ENCODE measurements at regions not wholly inside any gene's neighbourhood (a gene's known extent, or its start where the extent isn't known, plus 50 kb on each side); places are given as distances from the start of the nearest gene placed in this dataset.

DNA sequence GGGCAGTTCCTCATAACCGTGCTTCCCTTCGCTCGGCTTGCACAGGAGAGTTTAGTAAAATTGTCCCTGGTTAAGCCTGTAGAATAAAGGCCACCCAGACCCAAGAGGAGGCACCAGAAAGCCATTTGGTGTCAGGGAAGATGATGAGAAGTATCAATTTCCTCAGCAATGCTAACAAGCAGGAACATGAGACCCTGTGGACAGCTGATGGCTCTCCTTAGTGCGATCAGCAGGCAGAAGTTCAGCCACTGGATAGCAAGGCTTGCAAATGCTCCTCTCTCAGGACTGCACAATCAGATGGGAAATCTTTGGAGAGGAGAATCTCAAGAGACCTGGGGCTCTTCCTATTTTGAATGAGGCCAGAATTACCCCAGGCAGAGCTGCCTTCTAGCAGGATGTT lies 261.1 kb upstream of the DYNLRB2 start:
- H2AFZ ChIP-seq (ENCODE audit: low read length), result no peak overlapping the region
- H3F3A ChIP-seq (ENCODE audit: low read depth), result no peaks in the 10 kb centered on the region
- no peaks in the 10 kb centered on the region for H3K36me3 ChIP-seq (ENCODE audit: insufficient read depth, low read length)
- no peaks in the 10 kb centered on the region for H4K20me1 ChIP-seq (ENCODE audit: insufficient read depth, low read length, poor library complexity, severe bottlenecking)
- H3K4me1 ChIP-seq (ENCODE audit: insufficient read depth, low read length, poor library complexity, severe bottlenecking), result peaks cover 16% of the 10 kb centered on the region
- no peaks in the 10 kb centered on the region for H3K79me2 ChIP-seq (ENCODE audit: insufficient read depth, low read length)
- no peak overlapping the region for H3K4me3 ChIP-seq (ENCODE audit: low read length, poor library complexity, severe bottlenecking)
- H3K9me3 ChIP-seq (ENCODE audit: insufficient read depth, low read depth, low read length), result no peaks in the 10 kb centered on the region
- peak overlapping the region; percentile 10 for H3K4me2 ChIP-seq (ENCODE audit: low read depth, low read length, poor library complexity, severe bottlenecking)
- TF ChIP-seq EZH2phosphoT487 (IDR thresholded peaks at IDR 0.05; ENCODE audit: borderline replicate concordance), result no peak
- TF ChIP-seq, protein P1, sequence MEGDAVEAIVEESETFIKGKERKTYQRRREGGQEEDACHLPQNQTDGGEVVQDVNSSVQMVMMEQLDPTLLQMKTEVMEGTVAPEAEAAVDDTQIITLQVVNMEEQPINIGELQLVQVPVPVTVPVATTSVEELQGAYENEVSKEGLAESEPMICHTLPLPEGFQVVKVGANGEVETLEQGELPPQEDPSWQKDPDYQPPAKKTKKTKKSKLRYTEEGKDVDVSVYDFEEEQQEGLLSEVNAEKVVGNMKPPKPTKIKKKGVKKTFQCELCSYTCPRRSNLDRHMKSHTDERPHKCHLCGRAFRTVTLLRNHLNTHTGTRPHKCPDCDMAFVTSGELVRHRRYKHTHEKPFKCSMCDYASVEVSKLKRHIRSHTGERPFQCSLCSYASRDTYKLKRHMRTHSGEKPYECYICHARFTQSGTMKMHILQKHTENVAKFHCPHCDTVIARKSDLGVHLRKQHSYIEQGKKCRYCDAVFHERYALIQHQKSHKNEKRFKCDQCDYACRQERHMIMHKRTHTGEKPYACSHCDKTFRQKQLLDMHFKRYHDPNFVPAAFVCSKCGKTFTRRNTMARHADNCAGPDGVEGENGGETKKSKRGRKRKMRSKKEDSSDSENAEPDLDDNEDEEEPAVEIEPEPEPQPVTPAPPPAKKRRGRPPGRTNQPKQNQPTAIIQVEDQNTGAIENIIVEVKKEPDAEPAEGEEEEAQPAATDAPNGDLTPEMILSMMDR (conservative IDR thresholded peaks at IDR 0.05; ENCODE audit: low read length), result no peak
- no peaks in the 10 kb centered on the region for H3K9me2 ChIP-seq (replicated peaks; ENCODE audit: low read depth, low read length)
- no peak overlapping the region for H3K9ac ChIP-seq (ENCODE audit: low read depth, low read length, poor library complexity, severe bottlenecking)
- no peaks in the 10 kb centered on the region for H3K27me3 ChIP-seq (ENCODE audit: insufficient read depth, low read length, poor library complexity, severe bottlenecking)

DNA sequence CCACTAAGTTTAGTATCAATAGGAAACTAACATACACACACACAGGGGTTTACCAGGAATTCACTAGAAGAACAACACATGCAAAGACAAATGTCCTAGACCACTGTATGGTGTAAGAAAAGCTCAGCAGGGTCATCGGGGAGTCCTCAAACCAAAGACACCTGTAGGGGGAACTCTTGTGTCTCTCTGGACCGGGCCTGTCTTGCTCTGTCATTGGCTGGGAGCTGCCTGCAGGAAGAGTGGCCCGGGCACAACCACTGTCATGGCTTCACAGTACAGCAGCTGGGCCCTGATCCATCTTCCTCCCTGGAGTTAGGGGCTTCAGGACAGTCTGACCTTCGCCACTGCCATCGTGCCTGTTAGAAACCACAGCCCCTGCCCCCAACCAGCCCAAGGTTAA lies 263.6 kb upstream of the DYNLRB2 start:
- peak overlapping the region; percentile 63 for H2AFZ ChIP-seq (ENCODE audit: low read length)
- no peaks in the 10 kb centered on the region for H3K9me3 ChIP-seq (ENCODE audit: insufficient read depth, low read depth, low read length)
- TF ChIP-seq, protein P1 (conservative IDR thresholded peaks at IDR 0.05; ENCODE audit: low read length), result peak; percentile 52
- no peak for TF ChIP-seq EZH2phosphoT487 (IDR thresholded peaks at IDR 0.05; ENCODE audit: borderline replicate concordance)

DNA sequence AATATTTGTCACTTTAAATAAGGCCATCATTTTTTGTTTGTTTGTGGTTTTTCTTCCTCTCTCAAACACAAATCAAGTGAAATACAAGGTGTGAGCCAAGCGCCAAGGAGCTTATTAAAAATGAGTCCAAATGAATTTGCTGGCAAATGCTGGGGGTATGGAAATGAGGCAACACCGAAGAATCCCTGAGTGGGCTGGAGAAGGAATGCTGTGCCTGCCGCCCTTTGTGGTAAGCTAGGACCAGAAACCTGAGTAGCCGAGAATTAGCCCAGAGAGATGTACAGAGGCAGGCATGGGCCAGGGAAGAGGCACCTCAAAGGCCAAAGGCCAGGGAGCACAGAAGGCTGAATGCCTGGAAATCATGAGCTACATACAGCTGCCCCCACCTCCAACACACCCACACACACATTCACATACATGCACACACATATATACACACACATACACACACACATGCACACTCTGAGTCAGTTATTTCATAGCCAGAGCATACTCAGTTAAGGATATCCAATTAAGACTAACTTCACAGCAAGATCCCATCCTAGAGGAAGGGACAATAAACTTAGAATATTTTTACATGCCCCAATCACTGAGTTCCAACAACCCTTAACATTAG lies 266.1 kb upstream of the DYNLRB2 start:
- Histone ChIP-seq H3K36me3 (ENCODE audit: insufficient read depth, low read length) (no peaks in the 10 kb centered on the region), H3K4me1 (ENCODE audit: insufficient read depth, low read length, poor library complexity, severe bottlenecking) (peaks cover 14% of the 10 kb centered on the region), H3K4me2 (ENCODE audit: low read depth, low read length, poor library complexity, severe bottlenecking) (no peak overlapping the region), H3K79me2 (ENCODE audit: insufficient read depth, low read length) (no peaks in the 10 kb centered on the region), H4K20me1 (ENCODE audit: insufficient read depth, low read length, poor library complexity, severe bottlenecking) (no peaks in the 10 kb centered on the region), H3F3A (ENCODE audit: low read depth) (no peaks in the 10 kb centered on the region), H3K9ac (ENCODE audit: low read depth, low read length, poor library complexity, severe bottlenecking) (no peak overlapping the region), H3K9me3 (ENCODE audit: insufficient read depth, low read depth, low read length) (no peaks in the 10 kb centered on the region), H3K27me3 (ENCODE audit: insufficient read depth, low read length, poor library complexity, severe bottlenecking) (no peaks in the 10 kb centered on the region), H3K9me2 (replicated peaks; ENCODE audit: low read depth, low read length) (no peaks in the 10 kb centered on the region), H2AFZ (ENCODE audit: low read length) (no peak overlapping the region), H3K4me3 (ENCODE audit: low read length, poor library complexity, severe bottlenecking) (no peak overlapping the region)
- TF ChIP-seq EZH2phosphoT487 (IDR thresholded peaks at IDR 0.05; ENCODE audit: borderline replicate concordance), result no peak
- TF ChIP-seq, protein P1 (conservative IDR thresholded peaks at IDR 0.05; ENCODE audit: low read length), result no peak

More for the DNA sequence above, 263.6 kb upstream of the DYNLRB2 start:
- no peak overlapping the region for H3K4me2 ChIP-seq (ENCODE audit: low read depth, low read length, poor library complexity, severe bottlenecking)
- H3K36me3 ChIP-seq (ENCODE audit: insufficient read depth, low read length), result no peaks in the 10 kb centered on the region
- no peaks in the 10 kb centered on the region for H3K9me2 ChIP-seq (replicated peaks; ENCODE audit: low read depth, low read length)
- H3K9ac ChIP-seq (ENCODE audit: low read depth, low read length, poor library complexity, severe bottlenecking), result no peak overlapping the region
- no peaks in the 10 kb centered on the region for H3F3A ChIP-seq (ENCODE audit: low read depth)
- H4K20me1 ChIP-seq (ENCODE audit: insufficient read depth, low read length, poor library complexity, severe bottlenecking), result no peaks in the 10 kb centered on the region
- no peaks in the 10 kb centered on the region for H3K27me3 ChIP-seq (ENCODE audit: insufficient read depth, low read length, poor library complexity, severe bottlenecking)
- H3K79me2 ChIP-seq (ENCODE audit: insufficient read depth, low read length), result no peaks in the 10 kb centered on the region
- peaks cover 16% of the 10 kb centered on the region for H3K4me1 ChIP-seq (ENCODE audit: insufficient read depth, low read length, poor library complexity, severe bottlenecking)
- no peak overlapping the region for H3K4me3 ChIP-seq (ENCODE audit: low read length, poor library complexity, severe bottlenecking)
